Neural crest cell (in vitro differentiated cells): ENCODE measurements at regions not wholly inside any gene's neighbourhood (a gene's known extent, or its start where the extent isn't known, plus 50 kb on each side); places are given as distances from the start of the nearest gene placed in this dataset.

Source experiments
- DNase-seq: peaks from one replicate; pipeline ENCODE4 v3.0.0; 2021; ENCODE audit warnings: low read depth, mixed read lengths, low spot score
- H3K27ac Mint-ChIP-seq: one replicate; pipeline ENCODE4 v1.8.0; 2021; ENCODE audit warnings: mild to moderate bottlenecking, mixed read lengths; ENCODE audit not compliant: unreplicated experiment
- H3K27me3 Mint-ChIP-seq: 2 replicates; pipeline ENCODE4 v1.8.0; 2021; ENCODE audit warnings: low read depth, mild to moderate bottlenecking, mixed read lengths
- H3K36me3 Mint-ChIP-seq: 2 replicates; pipeline ENCODE4 v1.8.0; 2021; ENCODE audit warnings: low read depth, mild to moderate bottlenecking, mixed read lengths
- H3K4me1 Mint-ChIP-seq: 2 replicates; pipeline ENCODE4 v1.8.0; 2021; ENCODE audit warnings: mixed read lengths
- H3K4me3 Mint-ChIP-seq: one replicate; pipeline ENCODE4 v1.8.0; 2021; ENCODE audit warnings: mild to moderate bottlenecking, mixed read lengths
- H3K9me3 Mint-ChIP-seq: 2 replicates; pipeline ENCODE4 v1.8.0; 2021; ENCODE audit warnings: mixed read lengths
- CTCF ChIP-seq: fragments of 200-600 bp; sonication (generic); conservative IDR thresholded peaks from 2 replicates; pipeline ENCODE4 v1.5.0; 2021; ENCODE audit warnings: antibody characterized with exemption, mild to moderate bottlenecking

GRCh38 chr6:163888030-163888819, 473.7 kb downstream of the QKI start:
- H3K27me3 Mint-ChIP-seq = no peaks in the 10 kb centered on the region
- peaks cover 3% of the 10 kb centered on the region for H3K4me1 Mint-ChIP-seq
- TF ChIP-seq CTCF = no peak
- peaks cover 17% of the 10 kb centered on the region for H3K9me3 Mint-ChIP-seq
- peaks cover 17% of the 10 kb centered on the region for H3K36me3 Mint-ChIP-seq
- no peak overlapping the region for H3K4me3 Mint-ChIP-seq
- H3K27ac Mint-ChIP-seq = no peak overlapping the region
- DNase-seq = no peak

DNA sequence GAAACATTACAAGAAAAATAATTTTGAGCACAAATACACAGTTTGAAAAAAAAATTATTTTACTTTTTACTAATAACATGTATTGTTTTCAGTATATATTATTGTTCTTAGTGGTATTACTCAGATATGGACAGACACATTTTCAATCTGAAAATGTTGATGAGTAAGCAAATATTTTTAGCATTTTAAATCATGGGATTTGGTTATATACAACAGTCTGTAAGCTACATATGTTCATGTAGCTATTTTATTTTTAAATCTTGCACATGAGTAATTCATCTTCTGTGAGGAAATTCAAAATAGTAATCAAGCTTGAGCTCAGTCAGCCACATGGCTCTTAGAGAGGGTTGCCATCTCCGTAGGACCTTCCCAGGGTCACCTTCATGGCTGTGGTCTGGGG, 471.9 kb downstream of the QKI start:
- Mint-ChIP-seq H3K4me1 (peaks cover 3% of the 10 kb centered on the region), H3K27me3 (no peaks in the 10 kb centered on the region), H3K36me3 (peaks cover 23% of the 10 kb centered on the region), H3K9me3 (peaks cover 28% of the 10 kb centered on the region), H3K27ac (no peak overlapping the region), H3K4me3 (no peak overlapping the region)
- DNase-seq = no peak
- TF ChIP-seq CTCF = no peak

DNA sequence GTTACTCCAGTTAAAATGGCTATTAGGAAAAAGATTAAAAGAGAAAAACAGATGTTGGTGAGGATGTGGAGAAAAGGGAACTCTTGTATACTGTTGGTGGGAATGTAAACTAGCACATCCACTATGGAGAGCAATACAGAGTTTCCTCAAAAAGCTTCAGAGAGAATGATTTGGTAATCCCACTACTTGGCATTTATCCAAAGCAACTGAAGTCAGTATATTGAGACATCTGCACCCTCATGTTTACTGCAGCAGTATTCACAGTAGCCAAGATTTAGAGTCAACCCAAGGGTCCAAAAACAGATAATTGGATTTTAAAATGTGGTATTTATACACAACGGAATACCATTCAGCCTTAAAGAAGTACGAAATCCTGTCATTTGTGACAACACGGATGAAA, 469.5 kb downstream of the QKI start:
- no peak for DNase-seq
- no peak overlapping the region for H3K27ac Mint-ChIP-seq
- TF ChIP-seq CTCF = no peak
- H3K4me3 Mint-ChIP-seq = no peak overlapping the region
- H3K4me1 Mint-ChIP-seq = peaks cover 3% of the 10 kb centered on the region
- H3K27me3 Mint-ChIP-seq = no peaks in the 10 kb centered on the region
- H3K36me3 Mint-ChIP-seq = peaks cover 24% of the 10 kb centered on the region
- H3K9me3 Mint-ChIP-seq = peaks cover 29% of the 10 kb centered on the region

GRCh38 chr6:163878698-163879097, 464.2 kb downstream of the QKI start:
- Mint-ChIP-seq H3K27me3 (no peaks in the 10 kb centered on the region), H3K9me3 (peaks cover 12% of the 10 kb centered on the region), H3K36me3 (peaks cover 7% of the 10 kb centered on the region), H3K4me1 (peaks cover 5% of the 10 kb centered on the region), H3K27ac (no peak overlapping the region), H3K4me3 (no peak overlapping the region)
- no peak for TF ChIP-seq CTCF
- no peak for DNase-seq

DNA sequence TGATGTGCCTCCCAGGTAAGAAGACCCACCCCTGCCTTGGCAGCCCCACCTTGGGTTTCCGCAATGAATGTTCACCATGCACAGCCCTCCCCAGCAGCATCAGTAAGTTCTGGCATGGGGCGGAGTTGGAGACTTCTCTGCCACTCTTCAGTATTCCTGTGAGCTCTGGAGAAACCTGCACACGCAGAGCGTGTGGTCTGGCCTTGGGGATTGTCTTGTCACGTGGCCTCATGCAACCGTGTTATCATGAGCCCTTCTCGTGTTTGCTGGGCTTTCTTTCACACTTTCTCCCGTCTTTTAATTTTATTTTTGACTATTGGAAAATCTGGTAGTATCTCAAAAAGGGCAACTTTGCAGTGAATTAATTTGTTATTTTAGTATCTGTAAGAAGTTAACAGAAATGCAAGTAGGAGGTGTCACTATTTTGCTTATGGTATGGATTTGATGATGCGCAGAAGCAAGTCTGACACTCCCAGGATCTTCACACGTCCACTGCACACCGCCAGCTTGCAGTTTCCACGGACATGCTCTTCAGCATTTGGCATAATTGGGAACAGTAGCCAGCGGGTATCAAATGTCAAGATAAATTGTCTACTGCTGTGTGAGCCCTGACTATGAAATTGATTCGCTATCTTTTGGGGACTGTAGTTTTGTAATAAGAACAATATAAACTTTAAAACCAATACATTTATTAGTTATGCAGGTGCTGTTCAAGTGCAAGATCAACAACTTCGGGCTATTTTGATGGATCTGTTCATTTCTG, 463.5 kb downstream of the QKI start:
- TF ChIP-seq CTCF = no peak
- H3K4me3 Mint-ChIP-seq = no peak overlapping the region
- no peak overlapping the region for H3K27ac Mint-ChIP-seq
- H3K27me3 Mint-ChIP-seq = no peaks in the 10 kb centered on the region
- H3K9me3 Mint-ChIP-seq = peaks cover 12% of the 10 kb centered on the region
- DNase-seq = no peak
- H3K36me3 Mint-ChIP-seq = peaks cover 7% of the 10 kb centered on the region
- peaks cover 5% of the 10 kb centered on the region for H3K4me1 Mint-ChIP-seq
